Fibroblast of the aortic adventitia (primary cell): ENCODE measurements at regions not wholly inside any gene's neighbourhood (a gene's known extent, or its start where the extent isn't known, plus 50 kb on each side); places are given as distances from the start of the nearest gene placed in this dataset.

ENCODE experiments used
- DNase-seq: peaks from one replicate; pipeline ENCODE4 v3.0.0-alpha.2; 2010; ENCODE audit warnings: low read depth
- H3K4me3 ChIP-seq: 2 replicates; pipeline ENCODE4 v1.5.1; 2011; ENCODE audit warnings: low read depth, mild to moderate bottlenecking, control low read depth, low read length, moderate library complexity
- CTCF ChIP-seq: IDR thresholded peaks from 2 replicates; pipeline ENCODE4 v1.5.1; 2011; ENCODE audit warnings: mild to moderate bottlenecking, low read length, control low read depth, inconsistent platforms; ENCODE audit not compliant: insufficient read depth

GRCh38 chr2:72011791-72012190 lies 135.9 kb downstream of the CYP26B1 start:
- no peak overlapping the region for H3K4me3 ChIP-seq
- TF ChIP-seq CTCF = no peak
- no peak for DNase-seq

- no peak for TF ChIP-seq CTCF
- H3K4me3 ChIP-seq = no peak overlapping the region
- no peak for DNase-seq
These were observed 136.3 kb downstream of the CYP26B1 start for GRCh38 chr2:72011370-72011689.

GRCh38 chr2:72010647-72011369 lies 136.9 kb downstream of the CYP26B1 start:
- H3K4me3 ChIP-seq = no peak overlapping the region
- no peak for DNase-seq
- no peak for TF ChIP-seq CTCF

- DNase-seq = no peak
- no peak for TF ChIP-seq CTCF
- H3K4me3 ChIP-seq = no peak overlapping the region
These were observed 139.1 kb downstream of the CYP26B1 start for GRCh38 chr2:72008608-72009007.

- TF ChIP-seq CTCF = no peak
- H3K4me3 ChIP-seq = no peak overlapping the region
- no peak for DNase-seq
These were observed 140.3 kb downstream of the CYP26B1 start for GRCh38 chr2:72007402-72007801.

GRCh38 chr2:72006188-72006736 lies 141.4 kb downstream of the CYP26B1 start:
- DNase-seq = no peak
- no peak overlapping the region for H3K4me3 ChIP-seq
- no peak for TF ChIP-seq CTCF

GRCh38 chr2:72004976-72005375 lies 142.7 kb downstream of the CYP26B1 start:
- TF ChIP-seq CTCF = no peak
- H3K4me3 ChIP-seq = no peak overlapping the region

More at GRCh38 chr2:72004976-72005375, 142.7 kb downstream of the CYP26B1 start:
- DNase-seq = no peak
